HAP-1 (cell line): ENCODE measurements at regions not wholly inside any gene's neighbourhood (a gene's known extent, or its start where the extent isn't known, plus 50 kb on each side); places are given as distances from the start of the nearest gene placed in this dataset.
"Not testable (repeated sequence)": the region's sequence is repeated elsewhere in the genome, so short reads cannot be mapped to it uniquely, and the experiment has no call there.

Source experiments
- DNase-seq, 2 experiments: peaks; one replicate each; pipeline ENCODE4 v3.0.0-alpha.2; 2016 to 2020; ENCODE audit warnings: low spot score in 2 of 2
- H3K27me3 ChIP-seq: fragments of 250-450 bp; sonication (Bioruptor Pico); 2 replicates; pipeline ENCODE4 v1.5.1; 2020; ENCODE audit warnings: low read depth, mild to moderate bottlenecking, moderate library complexity
- H3K36me3 ChIP-seq: fragments of 250-450 bp; sonication (Bioruptor Pico); replicated peaks from 2 replicates; pipeline ENCODE4 v1.5.1; 2020; ENCODE audit warnings: mild to moderate bottlenecking
- H3K4me1 ChIP-seq: fragments of 250-450 bp; sonication (Bioruptor Pico); 2 replicates; pipeline ENCODE4 v1.5.1; 2020; ENCODE audit warnings: mild to moderate bottlenecking
- H3K4me3 ChIP-seq: fragments of 250-450 bp; sonication (Bioruptor Pico); 2 replicates; pipeline ENCODE4 v1.5.1; 2020; ENCODE audit warnings: mild to moderate bottlenecking, moderate library complexity
- H3K9me3 ChIP-seq: fragments of 250-450 bp; sonication (Bioruptor Pico); 2 replicates; pipeline ENCODE4 v1.5.1; 2020; ENCODE audit warnings: mild to moderate bottlenecking, moderate library complexity
- in situ Hi-C: fragments of 300-500 bp; cut with MboI; formaldehyde crosslinking; loops from 3 replicates; pipeline ENCODE4 v1.14.3; 2020; ENCODE audit warnings: low sequenced_read_pairs, inconsistent platforms, mixed read lengths

GRCh38 chr10:61039868-61040267 is 95.9 kb upstream of the RHOBTB1 start:
- no peaks in the 10 kb centered on the region for H3K27me3 ChIP-seq
- DNase-seq = no peak

GRCh38 chr10:61037261-61037830 is 93.4 kb upstream of the RHOBTB1 start:
- H3K27me3 ChIP-seq, H3K4me3 ChIP-seq: not testable (repeated sequence)

More at GRCh38 chr10:61039868-61040267, 95.9 kb upstream of the RHOBTB1 start:
- peaks cover 19% of the 10 kb centered on the region for H3K4me1 ChIP-seq
- in situ Hi-C loops = no loop called here
- no peaks in the 10 kb centered on the region for H3K36me3 ChIP-seq
- no peak overlapping the region for H3K4me3 ChIP-seq
- H3K9me3 ChIP-seq = no peaks in the 10 kb centered on the region

GRCh38 chr10:61036148-61036547 is 92.2 kb upstream of the RHOBTB1 start:
- H3K4me3 ChIP-seq, in situ Hi-C loops, DNase-seq, H3K4me1 ChIP-seq, H3K27me3 ChIP-seq, H3K9me3 ChIP-seq, H3K36me3 ChIP-seq: not testable (repeated sequence)

More at GRCh38 chr10:61037261-61037830, 93.4 kb upstream of the RHOBTB1 start:
- H3K9me3 ChIP-seq, DNase-seq, in situ Hi-C loops, H3K36me3 ChIP-seq, H3K4me1 ChIP-seq: not testable (repeated sequence)

GRCh38 chr10:61031341-61031740 is 87.4 kb upstream of the RHOBTB1 start:
- H3K36me3 ChIP-seq = no peaks in the 10 kb centered on the region
- no peaks in the 10 kb centered on the region for H3K9me3 ChIP-seq
- H3K4me1 ChIP-seq = no peaks in the 10 kb centered on the region
- H3K27me3 ChIP-seq = no peaks in the 10 kb centered on the region
- DNase-seq = no peak
- no peak overlapping the region for H3K4me3 ChIP-seq
- in situ Hi-C loops = no loop called here

GRCh38 chr10:61029411-61029810 is 85.4 kb upstream of the RHOBTB1 start:
- H3K4me3 ChIP-seq = no peak overlapping the region
- no peaks in the 10 kb centered on the region for H3K36me3 ChIP-seq
- H3K4me1 ChIP-seq = no peaks in the 10 kb centered on the region
- in situ Hi-C loops = no loop called here
- no peaks in the 10 kb centered on the region for H3K27me3 ChIP-seq
- DNase-seq = no peak
- no peaks in the 10 kb centered on the region for H3K9me3 ChIP-seq

GRCh38 chr10:61028861-61029361 is 84.9 kb upstream of the RHOBTB1 start:
- DNase-seq = no peak
- no peaks in the 10 kb centered on the region for H3K4me1 ChIP-seq
- H3K27me3 ChIP-seq = no peaks in the 10 kb centered on the region
- no peak overlapping the region for H3K4me3 ChIP-seq
- H3K9me3 ChIP-seq = no peaks in the 10 kb centered on the region
- in situ Hi-C loops = no loop called here
- H3K36me3 ChIP-seq = no peaks in the 10 kb centered on the region

- DNase-seq = peak; percentile 34 to 54
- in situ Hi-C loops = no loop called here
- Histone ChIP-seq H3K4me1 (no peaks in the 10 kb centered on the region), H3K9me3 (no peaks in the 10 kb centered on the region), H3K27me3 (no peaks in the 10 kb centered on the region), H3K4me3 (no peak overlapping the region), H3K36me3 (no peaks in the 10 kb centered on the region)
These were observed 80.8 kb upstream of the RHOBTB1 start for GRCh38 chr10:61024856-61025201.

GRCh38 chr10:61024151-61024855 is 80.3 kb upstream of the RHOBTB1 start:
- Histone ChIP-seq H3K36me3 (no peaks in the 10 kb centered on the region), H3K27me3 (no peaks in the 10 kb centered on the region), H3K9me3 (no peaks in the 10 kb centered on the region), H3K4me1 (no peaks in the 10 kb centered on the region), H3K4me3 (no peak overlapping the region)
- in situ Hi-C loops = no loop called here
- DNase-seq = no peak

- Histone ChIP-seq H3K9me3 (no peaks in the 10 kb centered on the region), H3K4me3 (no peak overlapping the region), H3K36me3 (no peaks in the 10 kb centered on the region), H3K27me3 (no peaks in the 10 kb centered on the region), H3K4me1 (no peaks in the 10 kb centered on the region)
- DNase-seq = no peak
- in situ Hi-C loops = no loop called here
These were observed 79.1 kb upstream of the RHOBTB1 start for GRCh38 chr10:61023053-61023452.

GRCh38 chr10:61021926-61022325 is 77.9 kb upstream of the RHOBTB1 start:
- in situ Hi-C loops = no loop called here
- Histone ChIP-seq H3K27me3 (no peaks in the 10 kb centered on the region), H3K9me3 (no peaks in the 10 kb centered on the region), H3K4me3 (no peak overlapping the region), H3K36me3 (no peaks in the 10 kb centered on the region), H3K4me1 (no peaks in the 10 kb centered on the region)
- DNase-seq = no peak

GRCh38 chr10:61020420-61021158 is 76.6 kb upstream of the RHOBTB1 start:
- in situ Hi-C loops = no loop called here
- H3K27me3 ChIP-seq = no peaks in the 10 kb centered on the region
- DNase-seq = no peak
- H3K36me3 ChIP-seq = no peaks in the 10 kb centered on the region
- no peak overlapping the region for H3K4me3 ChIP-seq
- H3K4me1 ChIP-seq = no peaks in the 10 kb centered on the region
- no peaks in the 10 kb centered on the region for H3K9me3 ChIP-seq

GRCh38 chr10:61018146-61018545 is 74.2 kb upstream of the RHOBTB1 start:
- H3K4me3 ChIP-seq = no peak overlapping the region
- no peak for DNase-seq
- H3K9me3 ChIP-seq = no peaks in the 10 kb centered on the region
- no peaks in the 10 kb centered on the region for H3K36me3 ChIP-seq
- no peaks in the 10 kb centered on the region for H3K27me3 ChIP-seq
- H3K4me1 ChIP-seq = peaks cover 8% of the 10 kb centered on the region
- in situ Hi-C loops = no loop called here

GRCh38 chr10:61016630-61017029 is 72.6 kb upstream of the RHOBTB1 start:
- no peak overlapping the region for H3K4me3 ChIP-seq
- H3K27me3 ChIP-seq = no peaks in the 10 kb centered on the region
- H3K36me3 ChIP-seq = no peaks in the 10 kb centered on the region
- no peaks in the 10 kb centered on the region for H3K9me3 ChIP-seq
- in situ Hi-C loops = no loop called here
- no peak for DNase-seq
- H3K4me1 ChIP-seq = peaks cover 8% of the 10 kb centered on the region

GRCh38 chr10:61016007-61016406 is 72.0 kb upstream of the RHOBTB1 start:
- no peaks in the 10 kb centered on the region for H3K36me3 ChIP-seq
- no peak overlapping the region for H3K4me3 ChIP-seq
- H3K9me3 ChIP-seq = no peaks in the 10 kb centered on the region
- no peak for DNase-seq
- peaks cover 8% of the 10 kb centered on the region for H3K4me1 ChIP-seq
- no peaks in the 10 kb centered on the region for H3K27me3 ChIP-seq
- in situ Hi-C loops = no loop called here
